Caco-2 (cell line): ENCODE measurements at regions not wholly inside any gene's neighbourhood (a gene's known extent, or its start where the extent isn't known, plus 50 kb on each side); places are given as distances from the start of the nearest gene placed in this dataset.
A peak's percentile ranks its signal among the peaks of the same experiment; 100 is the strongest.
"Not testable (repeated sequence)": the region's sequence is repeated elsewhere in the genome, so short reads cannot be mapped to it uniquely, and the experiment has no call there.

Experiments
- BruUV-seq: library from RNA; stranded (reverse); fragments of 400-500 nt; replicated peaks from 2 replicates; lab custom pipeline; 2021; lab: Mats Ljungman, UMichigan
- CTCF ChIA-PET: fragments of 300-600 bp; sonication (Branson Sonifier 250); formaldehyde crosslinking; loops from one replicate; lab custom pipeline; 2022; ENCODE audit warnings: antibody characterized with exemption; lab: Charles Lee
- POLR2A ChIA-PET: fragments of 300-600 bp; sonication (Branson Sonifier 250); formaldehyde crosslinking; loops from one replicate; lab custom pipeline; 2022; ENCODE audit warnings: antibody characterized with exemption; lab: Charles Lee
- DNase-seq, 2 experiments: peaks; one replicate each; pipeline versions ENCODE4 v3.0.0 to v3.0.0-alpha.2; 2020 to 2022
- H3K27me3 ChIP-seq: replicated peaks from 2 replicates; pipeline ENCODE4 v1.6.0; 2011; ENCODE audit warnings: low read length; ENCODE audit not compliant: control insufficient read depth, insufficient read depth
- H3K36me3 ChIP-seq: 2 replicates; pipeline ENCODE4 v1.5.1; 2011; ENCODE audit warnings: low read length; ENCODE audit not compliant: control insufficient read depth, insufficient read depth
- H3K4me1 ChIP-seq: fragments of 250-450 bp; sonication (Bioruptor Pico); 2 replicates; pipeline ENCODE4 v1.5.1; 2020; ENCODE audit warnings: mild to moderate bottlenecking
- H3K4me3 ChIP-seq: 2 replicates; pipeline ENCODE4 v1.5.1; 2011; ENCODE audit warnings: low read depth, mild to moderate bottlenecking, control low read depth, low read length
- H3K9me3 ChIP-seq: fragments of 250-450 bp; sonication (Bioruptor Pico); 2 replicates; pipeline ENCODE4 v1.5.1; 2020; ENCODE audit warnings: mild to moderate bottlenecking, moderate library complexity
- H3K27ac Mint-ChIP-seq: one replicate; pipeline ENCODE4 v1.8.0; 2022; ENCODE audit warnings: mixed read lengths; ENCODE audit not compliant: unreplicated experiment
- H3K27me3 Mint-ChIP-seq: one replicate; pipeline ENCODE4 v1.8.0; 2022; ENCODE audit warnings: mixed read lengths; ENCODE audit not compliant: insufficient read depth, unreplicated experiment
- H3K36me3 Mint-ChIP-seq: one replicate; pipeline ENCODE4 v1.8.0; 2022; ENCODE audit warnings: mild to moderate bottlenecking, mixed read lengths; ENCODE audit not compliant: insufficient read depth, unreplicated experiment
- H3K4me1 Mint-ChIP-seq: one replicate; pipeline ENCODE4 v1.8.0; 2022; ENCODE audit warnings: low read depth, mixed read lengths; ENCODE audit not compliant: unreplicated experiment
- H3K4me3 Mint-ChIP-seq: one replicate; pipeline ENCODE4 v1.8.0; 2022; ENCODE audit warnings: mild to moderate bottlenecking, moderate library complexity, mixed read lengths; ENCODE audit not compliant: unreplicated experiment
- H3K9me3 Mint-ChIP-seq: one replicate; pipeline ENCODE4 v1.8.0; 2022; ENCODE audit warnings: mixed read lengths; ENCODE audit not compliant: unreplicated experiment
- CTCF ChIP-seq, 2 experiments: fragments of 200-600 bp in 1 of 2; IDR thresholded peaks; 1 replicate in 1 of 2; 2 replicates in 1 of 2; pipeline versions ENCODE4 v1.5.1 to v1.8.0; 2011 to 2022; ENCODE audit warnings: antibody characterized with exemption in 1 of 2, control low read depth in 1 of 2, inconsistent platforms in 1 of 2, low read depth in 1 of 2, low read length in 1 of 2, mild to moderate bottlenecking in 1 of 2, moderate library complexity in 1 of 2; ENCODE audit not compliant: insufficient read depth in 1 of 2, severe bottlenecking in 1 of 2, unreplicated experiment in 1 of 2
- intact Hi-C: fragments of 100-400 bp; cut with micrococcal nuclease; formaldehyde crosslinking; loops from one replicate; pipeline ENCODE4 v1.10.0; 2022; ENCODE audit not compliant: unreplicated experiment

GRCh38 chrX:51155566-51155965 is 177.1 kb upstream of the NUDT10 start:
- no peak for TF ChIP-seq CTCF (IDR thresholded peaks at IDR 0.05; ENCODE audit: insufficient read depth in 1 of 2, low read depth in 1 of 2, low read length in 1 of 2, severe bottlenecking in 1 of 2, unreplicated experiment in 1 of 2)
- Histone ChIP-seq H3K4me1 (no peaks in the 10 kb centered on the region), H3K36me3 (no peaks in the 10 kb centered on the region), H3K9me3 (no peaks in the 10 kb centered on the region), H3K4me3 (no peak overlapping the region), H3K27me3 (no peaks in the 10 kb centered on the region)
- Mint-ChIP-seq H3K27ac (no peak overlapping the region), H3K4me1 (no peaks in the 10 kb centered on the region), H3K9me3 (no peaks in the 10 kb centered on the region), H3K36me3 (no peaks in the 10 kb centered on the region), H3K27me3 (peaks cover 3% of the 10 kb centered on the region), H3K4me3 (no peak overlapping the region)
- intact Hi-C loops, result no loop called here
- no TSS peak for BruUV-seq
- ChIA-PET POLR2A (no interaction called here), CTCF (no interaction called here)
- no peak for DNase-seq

GRCh38 chrX:51158231-51158630 is 174.4 kb upstream of the NUDT10 start:
- Mint-ChIP-seq H3K9me3 (no peaks in the 10 kb centered on the region), H3K27me3 (no peaks in the 10 kb centered on the region), H3K4me3 (no peak overlapping the region), H3K36me3 (no peaks in the 10 kb centered on the region), H3K4me1 (no peaks in the 10 kb centered on the region), H3K27ac (peak overlapping the region; percentile 22)
- no peak overlapping the region for H3K4me3 ChIP-seq
- CTCF ChIA-PET, result interaction anchor here (1.0 kb wide), 1 partner anchor 9 kb away, joined by 8 read pairs; no protein-coding TSS in a partner anchor
- H3K9me3 ChIP-seq, result no peaks in the 10 kb centered on the region
- BruUV-seq, result no TSS peak
- H3K27me3 ChIP-seq, result no peaks in the 10 kb centered on the region
- no peaks in the 10 kb centered on the region for H3K4me1 ChIP-seq
- intact Hi-C loops, result no loop called here
- peak in 1 of 2 experiments; percentile 17 for DNase-seq
- no peaks in the 10 kb centered on the region for H3K36me3 ChIP-seq
- TF ChIP-seq CTCF (IDR thresholded peaks at IDR 0.05; ENCODE audit: insufficient read depth in 1 of 2, low read depth in 1 of 2, low read length in 1 of 2, severe bottlenecking in 1 of 2, unreplicated experiment in 1 of 2), result no peak
- POLR2A ChIA-PET, result no interaction called here

- H3K36me3 Mint-ChIP-seq, POLR2A ChIA-PET, H3K27me3 ChIP-seq, H3K27ac Mint-ChIP-seq, H3K9me3 ChIP-seq, BruUV-seq, CTCF ChIA-PET, H3K4me3 Mint-ChIP-seq, H3K9me3 Mint-ChIP-seq, H3K4me3 ChIP-seq, H3K36me3 ChIP-seq, H3K4me1 ChIP-seq, H3K27me3 Mint-ChIP-seq, H3K4me1 Mint-ChIP-seq, intact Hi-C loops: not testable (repeated sequence)
- DNase-seq, result peak in 1 of 2 experiments; percentile 23
These were observed 173.2 kb upstream of the NUDT10 start for GRCh38 chrX:51159378-51159777.

- Histone ChIP-seq H3K9me3 (no peaks in the 10 kb centered on the region), H3K4me1 (no peaks in the 10 kb centered on the region), H3K4me3 (no peak overlapping the region), H3K27me3 (no peaks in the 10 kb centered on the region), H3K36me3 (no peaks in the 10 kb centered on the region)
- H3K36me3 Mint-ChIP-seq, result no peaks in the 10 kb centered on the region
- H3K27ac Mint-ChIP-seq, result no peak overlapping the region
- no TSS peak for BruUV-seq
- H3K27me3 Mint-ChIP-seq, result no peaks in the 10 kb centered on the region
- ChIA-PET CTCF (no interaction called here), POLR2A (no interaction called here)
- TF ChIP-seq CTCF (IDR thresholded peaks at IDR 0.05; ENCODE audit: insufficient read depth in 1 of 2, low read depth in 1 of 2, low read length in 1 of 2, severe bottlenecking in 1 of 2, unreplicated experiment in 1 of 2), result no peak
- no peak for DNase-seq
- H3K4me3 Mint-ChIP-seq, result no peak overlapping the region
- no peaks in the 10 kb centered on the region for H3K4me1 Mint-ChIP-seq
- intact Hi-C loops, result no loop called here
- H3K9me3 Mint-ChIP-seq, result no peaks in the 10 kb centered on the region
These were observed 168.9 kb upstream of the NUDT10 start for GRCh38 chrX:51163730-51164129.

GRCh38 chrX:51178356-51178900 is 154.2 kb upstream of the NUDT10 start:
- H3K36me3 Mint-ChIP-seq, H3K9me3 ChIP-seq, H3K4me3 ChIP-seq, H3K27me3 Mint-ChIP-seq, H3K27me3 ChIP-seq, BruUV-seq, H3K4me1 Mint-ChIP-seq, intact Hi-C loops, DNase-seq, POLR2A ChIA-PET, CTCF ChIA-PET, H3K27ac Mint-ChIP-seq, H3K4me1 ChIP-seq, H3K4me3 Mint-ChIP-seq, H3K9me3 Mint-ChIP-seq, H3K36me3 ChIP-seq: not testable (repeated sequence)
